NCI-H2029 treated with DMSO at 0.1 percent for 48 hours (cell line): ENCODE measurements at regions not wholly inside any gene's neighbourhood (a gene's known extent, or its start where the extent isn't known, plus 50 kb on each side); places are given as distances from the start of the nearest gene placed in this dataset.
A peak's percentile ranks its signal among the peaks of the same experiment; 100 is the strongest.

Source experiments
- DNase-seq: peaks from one replicate; lab custom pipeline; 2025; lab: John Stamatoyannopoulos, UW

DNA sequence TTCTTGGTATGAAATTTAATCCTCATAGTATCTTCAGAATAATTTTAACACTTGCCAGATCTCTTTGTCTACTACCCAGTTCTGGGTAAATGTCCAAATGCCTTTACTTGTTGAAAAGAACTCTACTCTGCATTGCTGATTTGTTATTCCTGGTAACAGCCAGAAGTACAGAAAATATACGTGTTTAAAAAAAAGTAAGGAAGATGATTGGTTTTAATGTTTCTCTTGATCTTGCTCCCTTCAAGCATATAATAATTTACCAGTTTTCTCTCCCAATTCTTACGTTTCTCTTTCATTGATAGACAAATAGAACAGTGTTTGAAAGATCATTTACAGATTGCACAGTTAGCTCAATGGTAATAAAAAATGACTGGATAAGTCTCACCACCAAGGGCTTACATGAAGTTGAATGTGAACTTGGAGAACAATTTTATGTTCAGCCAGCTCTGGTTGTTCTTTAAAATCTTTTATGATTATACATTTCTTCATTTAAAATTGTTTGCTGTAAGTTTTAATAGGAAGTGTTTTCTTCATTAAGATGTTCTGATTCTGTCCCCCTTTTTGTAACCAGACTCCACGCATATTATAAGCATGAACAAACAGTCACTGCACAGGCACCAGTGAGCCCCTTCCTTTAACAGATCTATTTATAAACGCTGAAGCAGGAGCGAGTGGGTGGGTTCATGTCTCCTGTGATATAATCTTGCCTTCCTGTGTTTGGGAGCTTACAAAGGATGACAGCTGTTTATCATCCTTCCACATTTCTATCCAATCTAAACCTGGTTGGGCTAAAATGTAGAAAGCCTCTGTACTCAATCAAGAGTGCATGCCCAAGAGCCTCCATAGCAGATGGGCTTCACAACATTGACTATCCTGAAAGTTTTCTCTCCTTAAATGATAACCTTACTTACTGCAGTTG, 299.5 kb downstream of the PRL start:
- no peak for DNase-seq

DNA sequence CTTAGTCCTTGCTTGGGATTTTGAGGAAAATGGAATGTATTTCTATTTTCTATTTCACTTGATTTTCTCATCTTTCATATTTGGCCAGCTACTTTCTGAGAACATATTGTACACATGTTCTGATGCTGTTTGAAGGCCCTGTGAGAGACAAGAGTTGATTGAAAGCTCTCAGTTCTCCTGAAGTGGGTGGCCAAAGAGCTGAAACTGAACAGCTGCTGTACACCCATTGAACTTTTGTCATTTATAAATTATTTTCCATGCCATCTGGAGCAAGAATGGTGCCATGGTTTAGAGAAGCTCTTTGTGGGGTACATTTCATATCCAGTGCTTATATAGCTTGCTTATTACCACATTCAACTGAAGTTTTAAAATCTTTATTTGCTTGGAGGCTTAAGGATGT, 298.3 kb downstream of the PRL start:
- DNase-seq = no peak

DNA sequence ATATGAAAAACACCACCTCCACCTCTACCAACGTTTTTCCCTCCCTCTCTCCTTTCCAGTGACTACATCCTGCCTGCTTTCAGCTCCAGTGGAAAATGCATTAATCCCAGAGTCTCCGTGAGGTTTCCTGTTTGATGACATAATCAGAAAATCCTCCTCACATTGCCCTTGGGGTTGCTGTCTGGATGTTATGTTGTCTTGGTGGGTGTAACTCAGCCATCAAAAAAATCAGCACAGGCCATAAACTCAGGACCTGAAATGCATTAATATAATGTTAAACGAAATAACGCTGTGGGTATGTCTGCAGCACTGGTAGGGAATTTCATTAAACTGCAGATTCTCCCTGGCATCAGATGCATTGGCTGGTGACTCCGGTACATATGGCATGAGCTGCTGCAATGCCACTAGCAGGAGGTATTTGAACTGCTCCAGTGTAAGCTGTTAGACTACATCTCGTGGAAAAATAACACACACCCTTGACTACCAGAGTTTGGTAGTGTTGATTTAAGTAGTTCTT, 297.8 kb downstream of the PRL start:
- no peak for DNase-seq

DNA sequence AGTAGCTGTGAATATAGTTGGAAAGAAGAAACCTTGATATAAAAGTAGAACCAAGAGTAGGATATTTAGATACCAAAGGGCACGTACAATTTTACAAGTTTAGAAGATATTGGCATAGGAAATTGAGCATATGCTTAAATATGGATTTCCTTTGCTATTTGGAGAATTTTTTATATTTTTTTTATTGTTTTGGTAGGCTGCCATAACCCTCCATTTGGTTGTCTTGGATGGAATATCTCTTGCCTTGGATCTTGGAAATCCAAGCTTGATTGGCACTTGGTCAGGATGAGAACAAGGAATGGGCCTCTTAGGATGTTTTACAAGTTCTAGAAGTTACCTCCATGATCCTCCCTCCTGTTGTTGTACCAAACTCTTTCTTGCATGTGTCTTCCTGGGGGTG, 297.1 kb downstream of the PRL start:
- DNase-seq = no peak

DNA sequence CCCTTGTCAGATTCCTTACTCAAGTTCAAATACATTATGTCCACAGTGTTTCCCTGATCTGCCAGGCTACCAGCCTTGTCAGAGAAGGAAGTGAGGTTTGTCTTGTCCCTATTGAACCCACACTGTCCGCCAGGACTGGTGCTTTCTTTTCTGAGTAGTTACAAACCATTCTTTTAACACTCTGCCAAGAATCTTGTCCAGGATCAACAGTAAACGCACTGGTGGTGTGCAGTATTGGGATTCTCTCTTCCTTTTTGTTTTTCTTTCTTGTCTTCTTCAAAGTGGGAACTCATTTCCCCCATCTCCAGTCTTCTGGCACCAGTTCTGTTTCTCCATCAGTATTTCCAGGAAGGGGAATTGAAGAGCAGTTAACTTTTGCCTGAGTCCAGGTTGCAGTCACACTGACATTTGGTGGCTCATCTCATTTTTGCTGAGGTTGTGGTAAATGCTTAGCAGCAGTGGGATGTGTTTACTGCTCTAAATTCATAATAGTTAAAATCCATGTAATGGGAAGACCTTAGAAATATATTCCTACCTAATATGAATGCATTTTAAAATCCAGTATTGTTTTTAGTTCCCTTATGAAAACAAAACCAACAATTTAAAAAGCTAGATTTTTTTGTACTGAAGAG, 295.3 kb downstream of the PRL start:
- DNase-seq = no peak

DNA sequence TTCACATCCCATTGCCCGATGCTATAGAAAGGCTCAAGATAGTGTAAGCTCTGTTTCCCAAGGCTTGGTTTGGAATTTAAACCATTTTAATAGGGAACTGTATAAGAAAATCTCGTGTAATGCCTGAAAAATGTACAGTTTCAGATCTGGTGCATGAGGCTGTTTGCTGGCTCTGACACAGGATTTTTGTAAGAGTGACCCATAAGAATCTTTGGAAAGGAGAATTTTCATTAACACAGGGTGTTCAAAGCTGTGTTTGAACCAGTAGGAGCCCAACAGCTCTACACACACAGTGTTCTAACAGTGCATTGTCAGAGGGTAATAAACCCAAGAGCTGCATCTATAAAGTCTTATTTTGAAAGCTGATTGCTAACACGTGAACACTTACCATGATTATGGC, 293.5 kb downstream of the PRL start:
- DNase-seq = no peak

DNA sequence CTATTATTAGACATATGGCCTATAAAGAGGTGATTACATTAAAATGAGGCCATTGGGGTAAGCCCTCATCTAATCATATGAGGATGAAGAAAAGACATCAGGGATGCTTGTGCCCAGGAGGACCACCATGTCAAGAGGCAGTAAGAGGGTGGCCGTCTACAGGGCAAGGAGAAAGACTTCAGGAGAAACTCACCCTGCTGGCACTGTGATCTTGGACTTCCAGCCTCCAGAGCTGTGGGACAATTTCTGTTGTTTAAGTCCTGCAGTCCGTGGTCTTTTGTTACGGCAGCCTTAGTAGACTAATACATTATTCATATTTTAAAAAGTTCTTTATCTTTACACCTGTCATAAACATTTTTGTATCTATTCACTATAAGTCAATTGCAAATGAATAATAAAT, 290.0 kb downstream of the PRL start:
- no peak for DNase-seq

DNA sequence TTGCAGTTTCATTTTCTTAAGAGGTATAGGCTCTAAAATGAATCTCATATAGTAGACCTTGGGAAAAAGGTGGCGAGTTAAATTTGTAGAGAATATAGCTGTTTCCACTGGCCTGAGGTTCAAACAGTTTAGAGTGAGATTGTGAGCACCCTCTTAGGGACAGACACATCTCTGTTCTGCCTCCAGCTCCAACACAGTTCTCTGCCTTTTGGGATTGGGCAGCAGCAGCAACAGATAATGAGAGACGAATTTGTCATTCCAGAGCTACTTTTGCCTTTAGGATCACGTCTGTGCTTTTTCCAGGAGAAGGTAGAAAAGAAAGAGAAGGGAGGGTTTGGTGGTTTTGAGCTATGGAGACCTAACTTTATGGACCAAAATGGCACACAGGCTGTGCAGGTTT, 289.4 kb downstream of the PRL start:
- no peak for DNase-seq

DNA sequence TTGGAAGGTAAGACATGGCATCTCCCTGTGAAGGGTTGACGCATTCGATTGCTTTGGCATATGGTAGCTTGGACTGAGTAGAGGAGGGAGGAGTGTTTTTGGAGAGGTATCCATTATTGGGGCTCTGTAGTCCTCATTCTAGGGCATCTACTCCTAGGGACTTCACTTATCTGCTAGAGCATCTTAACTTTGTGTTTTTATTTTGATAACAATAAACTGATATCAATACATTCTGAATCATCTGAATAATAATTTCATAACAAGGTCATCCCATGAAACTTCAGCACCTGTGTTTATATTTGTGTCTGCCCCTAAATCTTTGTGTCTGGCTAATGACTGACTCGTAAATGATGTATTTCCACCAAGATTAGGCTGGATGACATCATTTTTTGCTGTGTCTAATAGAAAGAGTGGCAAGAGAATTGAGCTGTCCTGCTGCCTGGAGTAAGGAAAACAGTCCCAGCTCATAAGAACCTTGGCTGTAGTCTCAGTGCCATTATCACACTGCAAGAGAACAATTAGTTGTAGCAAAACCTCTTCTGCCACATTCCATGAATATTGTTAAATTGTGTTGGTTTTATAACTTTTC, 288.5 kb downstream of the PRL start:
- no peak for DNase-seq

DNA sequence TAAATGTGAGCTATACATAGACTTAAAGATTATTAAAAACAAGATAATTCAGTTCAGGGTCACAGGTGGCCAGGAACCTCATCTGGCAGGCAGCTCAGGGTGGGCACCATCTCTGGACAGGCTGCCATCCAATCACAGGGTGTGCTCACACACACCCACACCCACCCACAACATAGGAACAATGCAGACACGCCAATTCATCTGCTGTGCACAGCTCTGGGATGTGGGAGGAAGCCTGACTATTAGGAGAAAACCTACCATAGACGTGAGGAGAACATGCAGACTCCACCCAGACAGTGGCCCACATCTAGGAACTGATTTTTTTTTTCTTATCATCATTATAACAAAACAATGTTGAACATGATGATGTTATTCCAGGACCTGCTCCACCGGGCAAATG, 286.7 kb downstream of the PRL start:
- DNase-seq = no peak

DNA sequence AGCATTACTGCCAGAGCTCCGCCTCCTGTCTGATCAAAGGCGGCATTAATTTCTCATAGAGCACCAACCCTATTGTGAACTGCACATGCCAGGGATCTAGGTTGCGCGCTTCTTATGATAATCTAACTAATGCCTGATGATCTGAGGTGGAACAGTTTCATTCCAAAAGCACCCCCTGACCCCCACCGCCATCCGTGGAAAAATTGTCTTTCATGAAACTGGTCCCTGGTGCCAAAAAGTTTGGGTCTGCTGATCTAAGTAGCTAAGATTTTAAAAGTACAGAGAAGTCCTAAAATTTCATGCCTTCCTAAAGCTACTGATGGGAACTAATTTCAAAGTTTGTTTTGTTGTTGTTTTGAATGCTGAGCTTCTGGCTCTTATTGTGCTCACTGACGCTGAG, 281.6 kb downstream of the PRL start:
- DNase-seq = no peak

DNA sequence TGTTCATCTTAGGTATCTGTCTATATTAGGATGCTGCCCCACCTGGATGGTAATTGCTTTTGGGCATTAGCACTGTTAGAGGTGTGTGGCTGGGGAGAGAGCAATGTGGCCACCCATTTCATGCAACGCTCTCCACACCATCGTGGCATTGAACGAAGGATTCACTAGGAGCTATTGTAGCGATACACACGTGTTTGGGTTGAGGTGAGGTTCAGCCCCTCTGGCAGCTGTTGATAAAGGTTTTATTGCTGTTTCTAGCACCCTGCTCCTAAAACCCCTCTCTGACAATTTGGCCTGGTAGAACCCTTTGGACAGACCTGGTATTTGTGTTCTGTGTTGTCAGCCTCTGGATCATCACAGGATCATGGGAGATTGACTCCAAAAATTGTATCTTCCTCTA, 280.9 kb downstream of the PRL start:
- no peak for DNase-seq

DNA sequence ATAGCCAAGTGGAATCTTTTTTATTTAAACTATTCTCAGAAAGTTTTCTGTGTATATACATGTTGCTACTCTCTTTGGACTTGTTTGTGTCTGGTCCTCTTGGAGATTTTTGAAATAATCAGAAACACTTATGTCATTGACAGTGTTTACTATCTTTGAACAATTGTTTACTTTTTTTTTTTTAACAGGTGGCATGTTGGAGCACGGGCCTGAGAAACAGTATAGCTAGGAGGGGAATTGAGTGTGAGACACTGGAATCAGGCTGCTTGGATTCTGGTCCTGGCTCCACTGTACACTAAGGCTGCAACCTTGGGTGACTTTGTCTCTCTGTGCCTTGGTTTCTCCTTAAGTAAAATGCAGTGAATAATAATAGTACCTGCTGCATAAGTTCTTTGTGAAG, 279.6 kb downstream of the PRL start:
- DNase-seq = no peak

DNA sequence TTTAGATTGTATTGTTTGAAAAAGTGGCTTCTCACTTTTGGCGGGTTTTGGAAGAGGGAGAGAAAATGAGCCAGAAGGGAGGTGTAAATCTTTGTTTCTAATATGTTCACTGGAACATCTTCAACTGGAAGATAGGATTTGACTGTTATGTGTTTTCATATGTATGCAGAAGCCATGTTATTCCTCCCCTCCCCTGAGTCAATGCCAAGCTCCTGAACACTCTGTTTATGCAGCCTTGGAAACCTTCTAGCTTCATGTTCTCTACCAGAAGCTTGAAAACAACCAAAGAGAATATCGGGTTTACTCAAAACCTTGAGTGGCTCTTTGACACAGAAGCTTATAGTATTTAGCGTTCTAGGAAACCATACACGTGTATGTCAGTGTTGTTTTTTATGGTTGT, 279.1 kb downstream of the PRL start:
- peak; percentile 50 for DNase-seq

DNA sequence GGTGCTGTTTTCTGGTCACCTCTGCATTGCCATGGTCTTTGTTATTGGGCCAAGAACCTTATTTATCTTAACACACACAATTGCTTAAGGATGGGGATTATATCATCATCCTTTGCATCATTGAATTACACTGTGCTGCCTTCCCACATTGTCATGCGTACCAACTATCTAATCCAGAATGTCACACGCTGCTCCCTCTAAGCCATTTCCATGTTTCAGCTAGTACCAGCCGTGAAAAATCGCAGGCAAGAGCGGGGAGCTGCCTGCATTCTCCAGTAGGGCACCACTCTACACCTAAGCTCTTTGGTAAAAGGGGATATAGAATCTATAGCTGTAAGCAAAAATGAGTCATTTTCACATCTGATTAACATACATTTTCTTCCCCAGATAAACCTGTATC, 277.0 kb downstream of the PRL start:
- DNase-seq = no peak

DNA sequence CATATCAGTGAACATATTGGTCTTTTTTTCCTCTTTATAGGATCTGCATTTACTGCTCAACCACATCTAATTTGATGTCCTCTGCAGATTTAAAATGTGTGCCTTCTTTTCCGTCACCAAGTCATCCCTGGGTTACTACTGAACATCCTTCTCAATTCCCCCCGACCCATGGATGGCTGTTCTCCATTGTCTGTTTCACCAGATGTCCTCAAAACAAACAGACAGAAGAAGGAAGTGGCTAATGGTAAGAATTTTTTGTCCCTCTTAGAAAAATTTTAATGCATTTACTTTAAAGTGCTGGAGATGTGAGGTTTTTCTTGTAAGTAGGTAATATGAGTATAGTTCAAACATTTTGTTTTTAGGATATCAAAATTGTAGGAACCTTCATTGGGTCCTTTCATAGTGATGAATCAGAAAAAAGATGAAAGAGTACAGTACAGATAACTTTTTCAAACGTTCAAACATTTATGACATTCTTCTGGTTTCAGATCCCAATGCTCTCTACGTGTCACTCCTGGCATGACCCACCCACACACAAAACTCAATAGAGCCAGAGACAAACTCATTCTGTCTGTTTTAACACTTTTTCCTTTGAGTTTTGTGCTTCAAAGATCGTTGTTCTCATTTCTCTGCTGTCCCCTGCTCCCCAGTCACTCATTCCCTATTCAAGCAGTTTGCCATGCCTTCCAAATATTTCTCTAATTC, 276.4 kb downstream of the PRL start:
- no peak for DNase-seq

DNA sequence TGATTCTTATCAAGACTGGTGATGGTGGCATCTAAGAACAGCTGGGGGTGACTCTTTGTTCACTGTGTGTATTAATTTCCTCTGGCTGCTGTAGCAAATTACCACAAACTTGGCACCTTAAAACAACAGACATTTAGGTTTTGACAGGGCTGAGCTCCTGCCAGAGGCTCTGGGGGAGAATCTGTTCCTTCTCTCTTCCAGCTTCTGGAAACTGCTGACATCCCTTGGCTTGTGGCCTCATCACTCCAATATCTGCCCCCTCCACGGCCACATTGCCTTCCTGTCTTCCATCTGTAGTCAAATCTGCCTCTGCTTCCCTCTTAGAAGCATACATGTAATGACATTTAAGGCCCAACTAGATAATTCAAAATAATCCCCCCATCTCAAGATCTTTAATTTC, 274.9 kb downstream of the PRL start:
- no peak for DNase-seq

DNA sequence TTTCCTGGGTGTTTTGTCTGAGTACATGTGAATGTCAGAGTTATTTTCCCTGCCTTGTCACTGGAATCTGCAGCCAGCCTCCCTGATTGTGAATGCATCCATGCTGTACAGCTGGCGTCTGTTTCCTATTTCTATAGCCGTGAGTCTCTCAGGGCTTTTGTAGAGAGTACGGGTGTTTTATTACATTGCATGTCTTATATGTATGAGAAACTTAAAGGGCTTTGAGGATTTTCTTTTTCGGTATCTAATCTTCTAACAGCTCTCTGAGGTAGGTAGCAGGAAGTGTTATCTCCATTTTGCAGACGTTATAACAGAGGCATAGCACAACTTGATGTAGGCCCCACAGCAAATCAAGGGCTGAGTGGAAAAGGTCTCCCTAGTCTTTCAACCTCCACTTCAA, 272.9 kb downstream of the PRL start:
- DNase-seq = no peak

DNA sequence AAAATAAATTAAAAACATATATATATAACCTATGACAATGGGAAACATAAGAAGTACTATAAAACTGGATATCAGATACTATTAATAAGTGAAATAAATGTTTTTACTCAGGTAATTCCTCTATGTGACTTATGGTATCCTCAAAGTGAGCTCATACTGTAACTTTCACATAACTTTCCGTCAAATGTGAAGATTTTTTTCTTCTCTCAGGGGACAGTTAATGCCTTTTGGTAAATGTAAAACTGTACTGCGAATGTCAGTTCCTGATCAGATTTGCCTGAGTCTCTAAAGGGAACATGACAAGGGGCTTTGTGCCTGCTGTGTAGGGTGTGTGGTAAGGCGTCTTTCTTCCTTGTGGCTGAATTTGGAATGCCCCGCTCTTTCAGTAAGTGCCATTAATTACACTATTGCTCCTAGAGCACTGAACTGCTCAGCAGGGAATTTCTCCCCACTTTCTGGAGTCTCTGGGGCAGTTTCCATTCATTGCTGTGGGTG, 271.8 kb downstream of the PRL start:
- no peak for DNase-seq

DNA sequence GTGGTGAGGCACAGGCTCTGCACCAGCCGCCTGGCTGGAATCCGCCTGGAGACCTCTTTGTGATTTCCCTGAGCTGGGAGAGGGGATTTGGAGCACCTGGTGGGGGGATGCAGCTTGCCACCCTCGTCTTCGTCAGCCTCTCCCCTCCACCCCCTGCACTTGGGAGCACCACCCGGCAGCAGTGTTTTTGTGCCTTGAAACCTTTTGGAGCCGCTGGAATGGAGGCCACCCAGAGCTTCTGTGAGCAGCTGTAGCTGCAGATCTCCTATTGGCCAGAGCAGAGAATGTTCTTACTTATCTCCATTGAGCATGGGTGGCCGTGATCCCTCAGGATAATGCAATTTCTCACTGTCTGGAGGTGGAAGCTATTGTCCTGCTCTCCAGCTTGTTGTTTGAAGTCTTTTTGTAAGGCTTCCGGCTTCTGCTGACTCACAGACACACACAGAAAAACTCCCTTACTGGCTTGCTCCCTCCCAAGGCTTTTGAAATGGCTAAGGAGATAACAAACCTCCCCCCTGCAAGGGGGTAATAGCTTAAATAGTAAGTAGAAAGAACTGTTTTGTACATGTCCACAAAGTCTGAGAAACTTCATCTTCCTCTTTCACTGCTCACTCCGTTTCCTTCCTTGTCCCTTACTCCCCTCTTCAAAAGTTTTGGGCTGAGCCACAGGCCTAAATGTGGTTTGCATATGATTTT, 271.2 kb downstream of the PRL start:
- DNase-seq = no peak

DNA sequence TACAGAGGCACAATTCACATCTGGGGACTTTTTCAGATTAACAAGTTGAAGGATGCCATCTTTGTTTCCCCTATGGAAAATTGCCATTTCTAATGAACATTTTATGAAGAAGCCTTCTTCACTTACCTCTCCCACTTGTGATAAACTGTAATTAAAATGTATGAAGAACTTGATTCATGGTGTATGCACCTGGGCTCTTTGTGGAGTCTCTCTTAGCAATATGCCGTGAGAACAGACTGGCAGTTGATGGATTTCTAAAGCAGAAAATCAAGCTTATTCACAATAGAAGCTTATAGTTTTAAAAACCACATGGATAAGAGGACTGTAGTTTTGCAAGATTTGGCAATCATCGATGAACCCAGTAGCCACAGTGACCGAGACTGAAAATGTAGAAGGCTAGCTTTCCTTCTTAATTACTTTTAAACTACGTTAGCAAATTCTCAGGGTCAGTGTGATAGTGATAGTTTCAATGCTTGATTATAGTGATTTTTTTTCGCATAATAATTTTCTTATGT, 270.6 kb downstream of the PRL start:
- DNase-seq = no peak
